Heart left ventricle (tissue), 16 donors: ENCODE measurements at regions not wholly inside any gene's neighbourhood (a gene's known extent, or its start where the extent isn't known, plus 50 kb on each side); places are given as distances from the start of the nearest gene placed in this dataset.

Experiments used
- ATAC-seq, 4 donors: fragments of 200-7000 bp; cut with Tn5 transposase; one replicate each; pipeline ENCODE4 v1.9.1; 2020 to 2022; ENCODE audit warnings: moderate library complexity in 4 of 4, mild to moderate bottlenecking in 3 of 4, moderate number of reproducible peaks in 1 of 4
- DNase-seq, 5 donors: peaks; one replicate each; pipeline ENCODE4 v3.0.0-alpha.2; 2020
- H3K27ac ChIP-seq, 12 donors: fragments of 200-600 bp; sonication (generic) in 4 of 12; one replicate each; pipeline versions ENCODE4 v1.5.0 to v1.8.0; 2016 to 2022; ENCODE audit warnings: mild to moderate bottlenecking in 2 of 12
- H3K27me3 ChIP-seq, 9 donors: fragments of 200-600 bp; sonication (generic) in 2 of 9; one replicate each; pipeline versions ENCODE4 v1.5.1 to v1.8.0; 2016 to 2022; ENCODE audit warnings: mild to moderate bottlenecking in 3 of 9
- H3K36me3 ChIP-seq, 9 donors: fragments of 200-600 bp; sonication (generic) in 2 of 9; one replicate each; pipeline versions ENCODE4 v1.5.0 to v1.8.0; 2018 to 2022; ENCODE audit warnings: mild to moderate bottlenecking in 2 of 9
- H3K4me1 ChIP-seq, 12 donors: fragments of 200-600 bp; sonication (generic) in 4 of 12; one replicate each; pipeline versions ENCODE4 v1.5.0 to v1.8.0; 2016 to 2022; ENCODE audit warnings: mild to moderate bottlenecking in 3 of 12
- H3K4me3 ChIP-seq, 12 donors: fragments of 200-600 bp; sonication (generic) in 4 of 12; one replicate each; pipeline versions ENCODE4 v1.5.0 to v1.8.0; 2017 to 2022; ENCODE audit warnings: mild to moderate bottlenecking in 9 of 12, moderate library complexity in 4 of 12
- H3K9me3 ChIP-seq, 12 donors: fragments of 200-600 bp; sonication (generic) in 4 of 12; one replicate each; pipeline versions ENCODE4 v1.5.0 to v1.8.0; 2016 to 2022; ENCODE audit warnings: mild to moderate bottlenecking in 1 of 12
- POLR2A ChIP-seq, 2 donors: fragments of 450-650 bp; IDR thresholded peaks; one replicate each; pipeline ENCODE4 v1.6.1; 2017; ENCODE audit warnings: antibody characterized with exemption in 2 of 2, mild to moderate bottlenecking in 2 of 2, moderate library complexity in 2 of 2
- WGBS, 4 donors: extraction: QIAGEN DNeasy Blood & Tissue Kit in 2 of 4; methylation state at CpG; one replicate each; pipeline versions ENCODE4 v1.1.5 to v1.1.7; 2013 to 2018; 5-methylcytosine and 5-hydroxymethylcytosine counted together
- intact Hi-C, 10 donors: fragments of 100-400 bp; cut with DNase I; formaldehyde crosslinking; loops; one replicate each; pipeline versions ENCODE4 v1.11.1 to v1.14.2; 2022
- TF ChIP-seq, protein P1 (sequence below), 12 donors: fragments of 200-600 bp; sonication (generic) in 4 of 12; IDR thresholded peaks; one replicate each; pipeline versions ENCODE4 v1.5.0 to v1.8.0; 2018 to 2022; ENCODE audit warnings: antibody characterized with exemption in 12 of 12, mild to moderate bottlenecking in 5 of 12
- donor health status: ischemic (EF 13 %, LVEDD 7.1; RV severe dilation, severe dysfunction).
- donor health status: healthy with polysubstance abuse.
- donor health status: DM: no; HTN: yes; CAD: no.
- donor health status: DM: no; HTN: no; CAD: no.
- donor health status: ischemic (EF 25% LVEDD 6.9; RV normal size, moderate dysfunction).
- donor health status: ischemic (EF 25% LVEDD 5.7; RV mildly dilated, moderate dysfunction).
- donor health status: healthy.
- donor health status: DM: yes; HTN: yes; CAD: no.
- donor health status: ischemic (EF 35%, LVEDD 5.7; RV mildly dilated, moderate dysfunction).
- donor health status: nonischemic (EF 11% LVEDD 7.7; RV severe dilation, severe dysfunction).
- donor health status: DM: yes; HTN: yes; CAD: no.
- donor health status: PGD.
- donor health status: ischemic (EF 29% LVEDD 5.4; RV normal size, mild dysfunction).
- donor health status: nonischemic (EF 23%, LVEDD 6.1; RV moderate dilation, normal function).

GRCh38 chr4:121236353-121237068 lies 72.4 kb upstream of the TNIP3 start:
- Histone ChIP-seq H3K36me3 (no peaks in the 10 kb centered on the region), H3K27me3 (no peaks in the 10 kb centered on the region), H3K9me3 (no peaks in the 10 kb centered on the region), H3K27ac (no peak overlapping the region), H3K4me1 (no peaks in the 10 kb centered on the region), H3K4me3 (no peak overlapping the region)
- ATAC-seq (no peak), DNase-seq (no peak)
- intact Hi-C loops: no loop called here
- TF ChIP-seq, protein P1, sequence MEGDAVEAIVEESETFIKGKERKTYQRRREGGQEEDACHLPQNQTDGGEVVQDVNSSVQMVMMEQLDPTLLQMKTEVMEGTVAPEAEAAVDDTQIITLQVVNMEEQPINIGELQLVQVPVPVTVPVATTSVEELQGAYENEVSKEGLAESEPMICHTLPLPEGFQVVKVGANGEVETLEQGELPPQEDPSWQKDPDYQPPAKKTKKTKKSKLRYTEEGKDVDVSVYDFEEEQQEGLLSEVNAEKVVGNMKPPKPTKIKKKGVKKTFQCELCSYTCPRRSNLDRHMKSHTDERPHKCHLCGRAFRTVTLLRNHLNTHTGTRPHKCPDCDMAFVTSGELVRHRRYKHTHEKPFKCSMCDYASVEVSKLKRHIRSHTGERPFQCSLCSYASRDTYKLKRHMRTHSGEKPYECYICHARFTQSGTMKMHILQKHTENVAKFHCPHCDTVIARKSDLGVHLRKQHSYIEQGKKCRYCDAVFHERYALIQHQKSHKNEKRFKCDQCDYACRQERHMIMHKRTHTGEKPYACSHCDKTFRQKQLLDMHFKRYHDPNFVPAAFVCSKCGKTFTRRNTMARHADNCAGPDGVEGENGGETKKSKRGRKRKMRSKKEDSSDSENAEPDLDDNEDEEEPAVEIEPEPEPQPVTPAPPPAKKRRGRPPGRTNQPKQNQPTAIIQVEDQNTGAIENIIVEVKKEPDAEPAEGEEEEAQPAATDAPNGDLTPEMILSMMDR (IDR thresholded peaks at IDR 0.05): no peak
- TF ChIP-seq POLR2A (IDR thresholded peaks at IDR 0.05): no peak
- WGBS, 4 donors: 73 to 85% (median 82%) methylated on average over 6 of the region's 6 CpGs

DNA sequence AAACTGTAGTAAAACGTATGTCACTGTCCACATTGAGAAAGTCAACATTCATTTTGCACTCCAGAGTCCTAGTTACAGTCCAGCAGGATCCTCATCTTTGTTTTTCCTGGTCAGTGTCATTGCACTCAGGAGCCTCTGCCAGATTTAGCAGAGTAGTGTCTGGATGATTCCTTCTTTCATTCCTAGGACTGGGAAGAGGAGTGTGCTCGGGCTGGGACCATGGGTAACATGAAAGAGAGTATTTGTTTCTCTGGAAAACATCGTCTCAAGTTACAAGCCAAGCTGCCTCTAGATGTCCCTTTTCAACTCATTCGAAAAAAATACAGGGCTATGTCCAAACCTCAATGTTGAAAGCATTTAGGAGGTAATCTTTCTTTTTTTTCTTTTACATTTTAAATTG lies 69.9 kb upstream of the TNIP3 start:
- ATAC-seq (no peak), DNase-seq (no peak)
- Histone ChIP-seq H3K27ac (no peak overlapping the region), H3K4me1 (no peaks in the 10 kb centered on the region), H3K27me3 (no peaks in the 10 kb centered on the region), H3K4me3 (no peak overlapping the region), H3K9me3 (no peaks in the 10 kb centered on the region), H3K36me3 (no peaks in the 10 kb centered on the region)
- no peak for TF ChIP-seq POLR2A (IDR thresholded peaks at IDR 0.05)
- TF ChIP-seq, protein P1 (IDR thresholded peaks at IDR 0.05): no peak
- intact Hi-C loops: no loop called here
- WGBS, 4 donors: 54 to 71% (median 59%) methylated on average over 4 of the region's 4 CpGs

DNA sequence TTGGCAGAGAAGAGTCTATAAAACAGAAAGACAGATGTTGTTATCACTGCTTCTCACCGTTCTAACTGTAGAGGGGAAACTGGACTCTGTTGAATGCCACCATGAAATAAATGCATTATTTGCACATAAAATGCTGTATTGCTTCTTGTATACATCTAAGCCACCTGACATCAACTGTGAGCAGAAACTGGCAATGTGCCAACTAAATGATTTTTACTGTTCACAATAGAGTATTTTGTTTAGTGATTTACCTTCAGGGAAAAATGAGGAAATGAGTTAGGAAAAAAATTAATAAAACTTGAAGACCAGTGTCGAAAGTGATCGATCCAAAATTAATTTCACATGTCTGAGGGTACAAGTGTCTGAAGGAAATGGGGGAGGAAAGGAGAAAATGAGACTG lies 65.9 kb upstream of the TNIP3 start:
- Histone ChIP-seq H3K4me3 (no peak overlapping the region), H3K9me3 (no peaks in the 10 kb centered on the region), H3K4me1 (no peaks in the 10 kb centered on the region), H3K27ac (no peak overlapping the region), H3K36me3 (no peaks in the 10 kb centered on the region), H3K27me3 (no peaks in the 10 kb centered on the region)
- TF ChIP-seq, protein P1 (IDR thresholded peaks at IDR 0.05): no peak
- no peak for TF ChIP-seq POLR2A (IDR thresholded peaks at IDR 0.05)
- ATAC-seq (no peak), DNase-seq (no peak)
- WGBS, 4 donors: 65 to 77% (median 70%) methylated on average over 3 of the region's 3 CpGs
- intact Hi-C loops: no loop called here

GRCh38 chr4:121228848-121229247 lies 64.7 kb upstream of the TNIP3 start:
- 28 to 35% (median 33%) methylated on average over 1 of the region's 1 CpG for WGBS, 4 donors
- no peaks in the 10 kb centered on the region for H3K27me3 ChIP-seq
- H3K27ac ChIP-seq: no peak overlapping the region
- H3K4me3 ChIP-seq: no peak overlapping the region
- DNase-seq (no peak), ATAC-seq (no peak)
- no peaks in the 10 kb centered on the region for H3K4me1 ChIP-seq
- TF ChIP-seq, protein P1 (IDR thresholded peaks at IDR 0.05): no peak
- no peak for TF ChIP-seq POLR2A (IDR thresholded peaks at IDR 0.05)
- intact Hi-C loops: no loop called here
- H3K9me3 ChIP-seq: no peaks in the 10 kb centered on the region
- no peaks in the 10 kb centered on the region for H3K36me3 ChIP-seq
